ENCODE measurements at regions not wholly inside any gene's neighbourhood (a gene's known extent, or its start where the extent isn't known, plus 50 kb on each side); places are given as distances from the start of the nearest gene placed in this dataset.
"Not testable (repeated sequence)": the region's sequence is repeated elsewhere in the genome, so short reads cannot be mapped to it uniquely, and the experiment has no call there.

- no peak for DNase-seq
Observed at GRCh38 chr2:13950761-13951160, 681.8 kb upstream of the LRATD1 start.

- DNase-seq: no peak
Observed at GRCh38 chr2:13968811-13969210, 663.7 kb upstream of the LRATD1 start.

GRCh38 chr2:13986119-13986720, 646.3 kb upstream of the LRATD1 start:
- DNase-seq: no peak

GRCh38 chr2:13996527-13996926, 636.0 kb upstream of the LRATD1 start:
- no peak for DNase-seq

- DNase-seq: no peak
Observed at GRCh38 chr2:14011190-14011589, 621.3 kb upstream of the LRATD1 start.

- DNase-seq: no peak
Observed at GRCh38 chr2:14015113-14015630, 617.3 kb upstream of the LRATD1 start.

GRCh38 chr2:14016289-14016955, 616.1 kb upstream of the LRATD1 start:
- no peak for DNase-seq

GRCh38 chr2:14018620-14019019, 613.9 kb upstream of the LRATD1 start:
- no peak for DNase-seq

- DNase-seq: no peak
Observed at GRCh38 chr2:14023558-14023957, 609.0 kb upstream of the LRATD1 start.

GRCh38 chr2:14039134-14039533, 593.4 kb upstream of the LRATD1 start:
- no peak for DNase-seq

- no peak for DNase-seq
Observed at GRCh38 chr2:14047491-14047890, 585.0 kb upstream of the LRATD1 start.

GRCh38 chr2:14051401-14051800, 581.1 kb upstream of the LRATD1 start:
- no peak for DNase-seq

GRCh38 chr2:14053105-14053504, 579.4 kb upstream of the LRATD1 start:
- no peak for DNase-seq

- no peak for DNase-seq
Observed at GRCh38 chr2:14064346-14064745, 568.2 kb upstream of the LRATD1 start.

- DNase-seq: no peak
Observed at GRCh38 chr2:14072338-14072737, 560.2 kb upstream of the LRATD1 start.

GRCh38 chr2:14074691-14075090, 557.8 kb upstream of the LRATD1 start:
- no peak for DNase-seq

GRCh38 chr2:14079576-14079975, 552.9 kb upstream of the LRATD1 start:
- no peak for DNase-seq

GRCh38 chr2:14081521-14081920, 551.0 kb upstream of the LRATD1 start:
- DNase-seq: no peak

GRCh38 chr2:14082640-14083039, 549.9 kb upstream of the LRATD1 start:
- no peak for DNase-seq

GRCh38 chr2:14094592-14094991, 537.9 kb upstream of the LRATD1 start:
- DNase-seq: no peak

GRCh38 chr2:14099101-14099500, 533.4 kb upstream of the LRATD1 start:
- DNase-seq: not testable (repeated sequence)

GRCh38 chr2:14114275-14114674, 518.2 kb upstream of the LRATD1 start:
- no peak for DNase-seq

GRCh38 chr2:14120376-14120775, 512.1 kb upstream of the LRATD1 start:
- DNase-seq: no peak

GRCh38 chr2:14123436-14124103, 508.9 kb upstream of the LRATD1 start:
- no peak for DNase-seq
